ENCODE measurements at regions not wholly inside any gene's neighbourhood (a gene's known extent, or its start where the extent isn't known, plus 50 kb on each side); places are given as distances from the start of the nearest gene placed in this dataset.

- TF ChIP-seq CTCF (IDR thresholded peaks at IDR 0.05), result no peak
- no peak for TF ChIP-seq POLR2A (IDR thresholded peaks at IDR 0.05)
These were observed 98.2 kb upstream of the CTDP1 start for GRCh38 chr18:79581406-79581805.

All from thyroid gland (tissue), 4 donors.